MM.1S (cell line): ENCODE measurements at regions not wholly inside any gene's neighbourhood (a gene's known extent, or its start where the extent isn't known, plus 50 kb on each side); places are given as distances from the start of the nearest gene placed in this dataset.

Experiments
- DNase-seq: peaks from one replicate; pipeline ENCODE4 v3.0.0-alpha.2; 2015
- H2AFZ ChIP-seq: fragments of 300-600 bp; sonication (generic); 2 replicates; pipeline ENCODE4 v1.6.0; 2016; ENCODE audit warnings: antibody characterized with exemption, low read length
- H3F3A ChIP-seq: fragments of 300-600 bp; sonication (generic); 2 replicates; pipeline ENCODE4 v1.6.1; 2016; ENCODE audit warnings: mild to moderate bottlenecking, antibody characterized with exemption, low read length, moderate library complexity, mixed read lengths; ENCODE audit not compliant: insufficient read depth
- H3K27ac ChIP-seq: fragments of 300-600 bp; sonication (generic); 2 replicates; pipeline ENCODE4 v1.5.1; 2016; ENCODE audit warnings: mild to moderate bottlenecking, low read length
- H3K27me3 ChIP-seq: fragments of 300-600 bp; sonication (generic); replicated peaks from 2 replicates; pipeline ENCODE4 v1.6.0; 2016; ENCODE audit warnings: low read length; ENCODE audit not compliant: insufficient read depth
- H3K36me3 ChIP-seq: fragments of 300-600 bp; sonication (generic); replicated peaks from 2 replicates; pipeline ENCODE4 v1.6.1; 2016; ENCODE audit warnings: mild to moderate bottlenecking, low read length, mixed read lengths; ENCODE audit not compliant: insufficient read depth
- H3K4me1 ChIP-seq: fragments of 300-600 bp; sonication (generic); 2 replicates; pipeline ENCODE4 v1.6.1; 2016; ENCODE audit warnings: low read length, mixed read lengths
- H3K4me2 ChIP-seq: fragments of 300-600 bp; sonication (generic); 2 replicates; pipeline ENCODE4 v1.6.0; 2016; ENCODE audit warnings: low read depth, low read length
- H3K4me3 ChIP-seq: fragments of 300-600 bp; sonication (generic); 2 replicates; pipeline ENCODE4 v1.5.1; 2016; ENCODE audit warnings: low read length, mixed read lengths
- H3K79me2 ChIP-seq: fragments of 300-600 bp; sonication (generic); 2 replicates; pipeline ENCODE4 v1.6.1; 2016; ENCODE audit warnings: mixed run types, low read length, mixed read lengths
- H3K9ac ChIP-seq: fragments of 300-600 bp; sonication (generic); 2 replicates; pipeline ENCODE4 v1.6.1; 2016; ENCODE audit warnings: low read length, mixed read lengths
- H3K9me2 ChIP-seq: fragments of 300-600 bp; sonication (generic); replicated peaks from 2 replicates; pipeline ENCODE4 v1.6.1; 2016; ENCODE audit warnings: mild to moderate bottlenecking, low read length, mixed read lengths; ENCODE audit not compliant: insufficient read depth
- H3K9me3 ChIP-seq: fragments of 300-600 bp; sonication (generic); replicated peaks from 2 replicates; pipeline ENCODE4 v1.6.1; 2016; ENCODE audit warnings: mild to moderate bottlenecking, low read length, mixed read lengths; ENCODE audit not compliant: insufficient read depth
- H4K20me1 ChIP-seq: fragments of 300-600 bp; sonication (generic); 2 replicates; pipeline ENCODE4 v1.6.1; 2016; ENCODE audit warnings: mild to moderate bottlenecking, low read length, moderate library complexity, mixed read lengths; ENCODE audit not compliant: insufficient read depth
- EZH2 ChIP-seq: fragments of 300-600 bp; sonication (generic); optimal IDR thresholded peaks from 2 replicates; pipeline ENCODE3; 2017; ENCODE audit warnings: low read depth, mild to moderate bottlenecking, antibody characterized with exemption, low read length, mixed read lengths
- EZH2phosphoT487 ChIP-seq: fragments of 300-600 bp; sonication (generic); IDR thresholded peaks from 2 replicates; pipeline ENCODE4 v1.6.1; 2018; ENCODE audit warnings: antibody characterized with exemption, low read length
- TF ChIP-seq, protein P1 (sequence below): fragments of 300-600 bp; sonication (generic); IDR thresholded peaks from 2 replicates; pipeline ENCODE4 v1.5.1; 2016; ENCODE audit warnings: antibody characterized with exemption, low read length, mixed read lengths

DNA sequence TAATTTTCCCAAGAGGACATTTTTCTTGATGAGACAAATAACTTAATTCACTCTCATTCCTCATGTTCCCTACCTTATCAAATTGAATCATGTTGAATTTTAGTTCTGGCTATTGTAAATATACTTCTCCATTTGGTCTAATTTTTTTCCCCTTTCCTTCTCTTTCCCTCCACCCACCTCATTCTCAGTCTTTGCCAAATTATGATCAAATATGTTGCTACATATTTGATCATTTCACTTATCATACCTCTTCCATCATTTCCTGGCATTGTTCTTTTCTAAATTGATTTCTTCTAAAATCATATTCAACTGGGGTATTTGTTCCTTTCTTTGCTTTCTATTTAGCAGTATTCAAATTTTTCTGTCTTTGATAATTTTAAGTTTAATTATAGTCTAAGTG lies 52.3 kb downstream of the HDGFL1 start:
- no peak for DNase-seq
- Histone ChIP-seq H3K4me2 (no peak overlapping the region), H3K4me3 (no peak overlapping the region), H3K36me3 (no peaks in the 10 kb centered on the region), H4K20me1 (no peaks in the 10 kb centered on the region), H2AFZ (no peak overlapping the region), H3K9me3 (no peaks in the 10 kb centered on the region), H3K79me2 (no peaks in the 10 kb centered on the region), H3F3A (no peaks in the 10 kb centered on the region), H3K9me2 (no peaks in the 10 kb centered on the region), H3K27me3 (no peaks in the 10 kb centered on the region), H3K27ac (no peak overlapping the region), H3K9ac (no peak overlapping the region), H3K4me1 (no peaks in the 10 kb centered on the region)
- no peak for TF ChIP-seq EZH2phosphoT487
- TF ChIP-seq, protein P1, sequence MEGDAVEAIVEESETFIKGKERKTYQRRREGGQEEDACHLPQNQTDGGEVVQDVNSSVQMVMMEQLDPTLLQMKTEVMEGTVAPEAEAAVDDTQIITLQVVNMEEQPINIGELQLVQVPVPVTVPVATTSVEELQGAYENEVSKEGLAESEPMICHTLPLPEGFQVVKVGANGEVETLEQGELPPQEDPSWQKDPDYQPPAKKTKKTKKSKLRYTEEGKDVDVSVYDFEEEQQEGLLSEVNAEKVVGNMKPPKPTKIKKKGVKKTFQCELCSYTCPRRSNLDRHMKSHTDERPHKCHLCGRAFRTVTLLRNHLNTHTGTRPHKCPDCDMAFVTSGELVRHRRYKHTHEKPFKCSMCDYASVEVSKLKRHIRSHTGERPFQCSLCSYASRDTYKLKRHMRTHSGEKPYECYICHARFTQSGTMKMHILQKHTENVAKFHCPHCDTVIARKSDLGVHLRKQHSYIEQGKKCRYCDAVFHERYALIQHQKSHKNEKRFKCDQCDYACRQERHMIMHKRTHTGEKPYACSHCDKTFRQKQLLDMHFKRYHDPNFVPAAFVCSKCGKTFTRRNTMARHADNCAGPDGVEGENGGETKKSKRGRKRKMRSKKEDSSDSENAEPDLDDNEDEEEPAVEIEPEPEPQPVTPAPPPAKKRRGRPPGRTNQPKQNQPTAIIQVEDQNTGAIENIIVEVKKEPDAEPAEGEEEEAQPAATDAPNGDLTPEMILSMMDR = no peak
- TF ChIP-seq EZH2 = no peak

DNA sequence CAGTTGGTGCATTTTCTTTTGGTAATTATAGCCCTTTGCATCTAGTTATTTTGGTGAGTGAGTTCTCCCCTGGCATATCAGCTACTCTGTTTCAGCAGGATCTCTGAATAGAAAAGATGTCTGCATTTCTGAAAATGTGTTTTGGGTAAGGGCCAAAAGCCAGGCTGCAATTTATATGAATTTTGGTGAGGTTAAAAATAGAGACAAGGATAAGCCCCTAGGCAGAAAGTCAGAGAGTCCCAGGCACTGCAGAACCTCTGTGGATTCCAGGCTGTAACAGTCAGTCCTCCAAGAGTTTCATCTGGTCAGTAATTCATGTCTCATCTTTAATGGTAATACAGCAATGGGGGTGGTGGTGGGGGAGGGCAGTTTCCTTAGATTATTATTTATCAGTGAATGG lies 53.0 kb downstream of the HDGFL1 start:
- Histone ChIP-seq H3K9me2 (no peaks in the 10 kb centered on the region), H3K9me3 (no peaks in the 10 kb centered on the region), H3F3A (no peaks in the 10 kb centered on the region), H3K4me1 (no peaks in the 10 kb centered on the region), H4K20me1 (no peaks in the 10 kb centered on the region), H3K79me2 (no peaks in the 10 kb centered on the region), H3K27me3 (no peaks in the 10 kb centered on the region), H3K4me2 (no peak overlapping the region), H3K4me3 (no peak overlapping the region), H3K27ac (no peak overlapping the region), H3K36me3 (no peaks in the 10 kb centered on the region), H3K9ac (no peak overlapping the region), H2AFZ (no peak overlapping the region)
- TF ChIP-seq, protein P1 = no peak
- TF ChIP-seq EZH2phosphoT487 (no peak), EZH2 (no peak)
- DNase-seq = no peak

DNA sequence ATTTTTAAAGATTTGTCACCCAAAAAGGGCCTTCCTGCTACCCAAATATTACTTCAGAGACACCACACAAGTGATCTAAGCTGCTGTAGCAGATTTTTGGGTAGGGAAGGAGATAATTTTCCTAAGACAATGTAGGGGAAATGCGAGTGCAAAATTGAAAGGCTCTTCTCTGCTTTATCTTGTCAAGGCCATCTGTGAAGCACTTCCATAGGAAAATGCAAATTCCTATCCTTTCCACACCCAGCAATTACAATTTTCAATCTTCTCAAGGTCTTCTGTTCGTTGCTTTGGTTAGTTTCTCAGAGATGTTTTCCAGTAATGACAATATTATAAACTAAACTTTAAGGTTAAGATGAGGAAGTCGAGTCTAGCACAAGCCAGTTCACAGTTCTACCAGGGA lies 53.4 kb downstream of the HDGFL1 start:
- Histone ChIP-seq H3K9ac (no peak overlapping the region), H4K20me1 (no peaks in the 10 kb centered on the region), H3K9me2 (no peaks in the 10 kb centered on the region), H3K36me3 (no peaks in the 10 kb centered on the region), H3K4me2 (no peak overlapping the region), H3K9me3 (no peaks in the 10 kb centered on the region), H3K4me1 (no peaks in the 10 kb centered on the region), H2AFZ (no peak overlapping the region), H3K27me3 (no peaks in the 10 kb centered on the region), H3K4me3 (no peak overlapping the region), H3K79me2 (no peaks in the 10 kb centered on the region), H3F3A (no peaks in the 10 kb centered on the region), H3K27ac (no peak overlapping the region)
- no peak for TF ChIP-seq EZH2
- TF ChIP-seq, protein P1 = no peak
- no peak for DNase-seq
